Myocyte (in vitro differentiated cells): ENCODE measurements at regions not wholly inside any gene's neighbourhood (a gene's known extent, or its start where the extent isn't known, plus 50 kb on each side); places are given as distances from the start of the nearest gene placed in this dataset.
A peak's percentile ranks its signal among the peaks of the same experiment; 100 is the strongest.

ENCODE experiments used
- DNase-seq: peaks from one replicate; pipeline ENCODE4 v3.0.0-alpha.2; 2012; ENCODE audit warnings: low read depth

DNA sequence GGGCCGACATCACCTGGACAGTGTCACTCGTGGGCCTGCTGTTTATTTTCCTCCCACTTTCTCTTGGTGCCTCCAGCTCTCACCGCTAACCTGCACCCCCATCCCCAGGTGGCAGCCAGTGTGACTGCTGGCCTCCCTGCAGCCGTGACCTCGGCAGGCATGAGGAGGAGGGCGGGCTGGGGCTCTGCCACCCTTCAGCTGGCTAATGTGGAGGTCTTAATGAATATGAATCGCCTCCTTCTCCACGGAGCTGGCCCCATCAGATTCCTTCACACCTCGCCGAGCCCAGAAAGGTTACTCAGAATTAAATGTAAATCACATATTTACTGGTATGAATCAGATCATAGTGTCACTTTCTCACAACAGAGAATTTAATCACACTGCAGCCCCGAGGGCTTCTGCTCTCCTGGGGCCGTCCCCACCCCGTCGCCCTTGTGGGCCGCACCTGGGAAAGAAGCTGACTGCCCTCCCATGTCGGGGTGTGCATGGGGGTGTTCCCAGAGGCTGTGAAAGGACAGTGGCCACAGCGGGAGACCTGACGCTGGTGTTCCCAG is 171.1 kb upstream of the TLE3 start:
- DNase-seq, result no peak

DNA sequence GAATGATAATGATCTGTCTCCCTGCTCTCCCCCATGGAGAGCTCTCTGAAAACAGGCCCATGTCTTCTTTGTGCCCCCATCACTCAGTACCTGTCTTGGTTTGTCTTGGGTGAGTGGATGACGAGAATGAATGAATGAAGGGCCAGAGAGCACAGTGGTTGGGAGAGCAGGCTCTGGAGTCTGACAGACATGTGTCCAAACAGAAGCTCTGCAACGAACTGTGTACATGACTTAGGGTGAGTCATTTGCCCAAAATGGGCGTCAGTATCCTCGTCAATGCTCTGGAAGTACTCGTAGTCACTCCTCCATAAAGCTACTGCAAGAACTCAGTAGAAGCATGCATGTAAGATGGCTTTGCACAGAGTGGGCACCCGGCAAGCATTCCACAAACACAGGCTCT is 170.2 kb upstream of the TLE3 start:
- no peak for DNase-seq

DNA sequence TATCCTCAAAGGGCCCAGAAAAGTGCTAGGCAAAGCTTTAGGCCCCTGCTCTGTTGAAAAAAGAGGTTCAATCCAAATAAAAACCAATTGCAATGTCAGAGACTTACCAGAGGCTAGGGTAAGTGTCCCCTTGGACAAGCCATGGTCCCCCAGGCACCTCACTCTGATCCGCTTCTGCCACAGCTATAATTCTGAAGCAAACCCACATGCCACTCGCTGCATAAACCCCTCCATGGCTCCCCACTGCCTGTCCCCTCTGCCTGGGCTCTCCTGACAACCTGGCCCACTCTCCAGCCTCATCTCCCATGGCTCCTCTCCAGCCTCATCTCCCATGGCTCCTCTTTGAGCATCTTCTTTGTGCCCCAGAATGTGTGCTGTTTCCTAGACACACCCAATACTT is 169.6 kb upstream of the TLE3 start:
- DNase-seq, result no peak

- peak; percentile 86 for DNase-seq
These were observed 168.8 kb upstream of the TLE3 start for GRCh38 chr15:70266412-70267121.

DNA sequence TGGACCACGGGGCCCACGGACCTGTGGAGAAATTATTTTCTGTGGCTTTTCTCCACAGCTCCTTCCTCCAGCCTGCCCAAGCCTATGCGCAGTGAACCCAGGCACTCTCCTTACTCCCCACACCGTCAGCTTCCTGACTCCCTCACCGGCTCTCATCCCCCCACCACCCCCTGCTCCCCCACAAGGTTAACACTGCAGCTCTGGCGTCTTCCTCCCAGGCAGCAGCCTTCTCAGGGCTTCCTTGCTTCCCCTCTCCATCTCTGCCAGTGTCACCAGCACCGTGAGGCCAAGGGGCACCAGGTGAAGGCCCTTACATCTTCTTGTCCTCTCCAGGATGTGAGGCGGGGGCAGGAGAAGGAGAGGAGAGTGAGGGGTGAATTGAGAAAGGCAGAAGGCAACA is 168.3 kb upstream of the TLE3 start:
- DNase-seq, result no peak

GRCh38 chr15:70265466-70265978 is 167.8 kb upstream of the TLE3 start:
- peak; percentile 23 for DNase-seq

DNA sequence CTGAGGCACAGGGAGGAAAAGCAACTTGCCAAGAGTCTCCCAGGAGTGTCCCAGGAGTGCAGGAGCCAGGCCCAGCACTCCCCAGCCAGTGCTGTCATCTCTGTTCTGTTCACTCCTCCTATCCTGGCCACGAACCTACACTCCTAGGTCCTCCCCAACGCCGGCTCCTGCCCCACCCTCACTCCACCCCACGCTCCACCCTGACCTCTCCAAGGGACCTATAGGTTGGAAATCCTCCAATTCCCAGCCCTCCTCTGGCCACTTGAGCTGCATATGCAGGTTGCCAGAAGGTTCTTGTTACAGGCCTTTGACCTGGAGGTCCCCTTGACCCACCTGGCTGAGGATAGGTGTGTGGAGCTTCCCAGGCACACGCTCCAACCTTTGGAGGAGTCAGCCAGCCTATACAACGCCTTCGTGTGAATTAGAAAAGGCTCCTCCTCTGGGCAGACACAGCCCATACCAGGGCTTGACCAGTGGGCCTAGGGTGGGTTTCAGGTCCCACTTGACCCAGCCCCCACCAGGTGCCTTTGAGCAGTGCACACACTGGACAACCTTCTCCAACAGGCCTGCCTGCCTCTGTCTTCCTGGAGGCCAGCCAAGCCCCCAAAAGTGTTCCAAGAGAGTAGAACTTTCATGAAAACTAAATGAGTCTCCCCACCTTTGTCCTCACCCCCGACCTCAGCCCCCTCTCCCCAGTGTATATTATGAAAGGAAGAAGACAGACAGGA is 167.2 kb upstream of the TLE3 start:
- no peak for DNase-seq

GRCh38 chr15:70264014-70264582 is 166.4 kb upstream of the TLE3 start:
- DNase-seq, result peak; percentile 62

DNA sequence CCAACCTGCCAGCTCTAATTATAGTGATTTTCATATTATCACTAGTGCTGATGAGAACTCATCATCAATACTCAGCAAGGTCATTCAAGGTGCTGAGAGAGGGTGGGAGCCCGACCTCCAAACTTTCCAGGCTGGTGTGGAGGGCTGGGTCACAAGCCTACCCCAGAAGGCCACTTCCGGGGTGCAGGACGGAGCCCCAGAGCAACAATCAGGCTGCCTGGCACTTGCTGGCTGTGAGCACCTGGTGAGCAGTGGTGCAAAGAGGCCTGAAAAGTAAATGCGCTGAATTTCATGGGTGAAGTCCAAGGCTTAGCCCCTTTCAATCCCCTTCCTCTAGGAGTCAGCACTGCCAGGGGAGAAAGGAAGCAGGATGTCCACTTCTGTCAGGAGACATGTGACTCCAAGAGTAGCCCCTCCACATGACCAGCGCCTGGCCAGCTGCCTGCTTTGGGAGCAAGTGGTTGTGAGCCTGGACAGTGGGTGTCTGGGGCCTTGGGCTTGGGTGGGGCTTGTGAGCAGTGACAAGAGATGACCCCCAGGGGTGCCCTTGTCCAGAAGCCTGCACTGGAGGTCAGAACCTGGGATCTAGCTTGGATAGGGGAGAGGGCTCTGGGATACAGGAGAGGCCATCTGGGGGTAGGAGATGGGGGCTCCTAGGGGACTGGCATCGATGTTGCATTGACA is 165.0 kb upstream of the TLE3 start:
- DNase-seq, result no peak

- no peak for DNase-seq
These were observed 164.5 kb upstream of the TLE3 start for GRCh38 chr15:70262171-70262570.

GRCh38 chr15:70261083-70261482 is 163.4 kb upstream of the TLE3 start:
- DNase-seq, result no peak

DNA sequence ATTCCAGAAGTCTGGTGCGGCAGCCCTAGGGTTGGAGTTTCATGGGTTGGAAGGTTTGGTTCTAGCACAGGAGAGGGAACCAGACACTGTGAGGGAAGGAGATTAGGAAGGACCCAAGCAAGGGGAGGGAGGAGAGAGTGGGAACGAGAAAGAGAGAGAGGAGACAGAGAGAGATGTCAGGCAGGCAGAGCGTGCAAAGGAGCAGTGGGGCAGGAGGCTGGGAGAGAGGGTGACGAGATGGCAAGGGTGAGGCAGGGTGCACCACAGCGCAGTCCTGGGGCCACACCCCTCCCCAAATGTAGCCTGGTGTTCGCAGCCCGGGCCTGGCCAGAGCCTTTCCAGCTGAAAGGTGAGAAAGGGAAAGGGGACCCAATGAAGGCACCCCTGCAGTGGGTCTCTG is 162.9 kb upstream of the TLE3 start:
- DNase-seq, result no peak

DNA sequence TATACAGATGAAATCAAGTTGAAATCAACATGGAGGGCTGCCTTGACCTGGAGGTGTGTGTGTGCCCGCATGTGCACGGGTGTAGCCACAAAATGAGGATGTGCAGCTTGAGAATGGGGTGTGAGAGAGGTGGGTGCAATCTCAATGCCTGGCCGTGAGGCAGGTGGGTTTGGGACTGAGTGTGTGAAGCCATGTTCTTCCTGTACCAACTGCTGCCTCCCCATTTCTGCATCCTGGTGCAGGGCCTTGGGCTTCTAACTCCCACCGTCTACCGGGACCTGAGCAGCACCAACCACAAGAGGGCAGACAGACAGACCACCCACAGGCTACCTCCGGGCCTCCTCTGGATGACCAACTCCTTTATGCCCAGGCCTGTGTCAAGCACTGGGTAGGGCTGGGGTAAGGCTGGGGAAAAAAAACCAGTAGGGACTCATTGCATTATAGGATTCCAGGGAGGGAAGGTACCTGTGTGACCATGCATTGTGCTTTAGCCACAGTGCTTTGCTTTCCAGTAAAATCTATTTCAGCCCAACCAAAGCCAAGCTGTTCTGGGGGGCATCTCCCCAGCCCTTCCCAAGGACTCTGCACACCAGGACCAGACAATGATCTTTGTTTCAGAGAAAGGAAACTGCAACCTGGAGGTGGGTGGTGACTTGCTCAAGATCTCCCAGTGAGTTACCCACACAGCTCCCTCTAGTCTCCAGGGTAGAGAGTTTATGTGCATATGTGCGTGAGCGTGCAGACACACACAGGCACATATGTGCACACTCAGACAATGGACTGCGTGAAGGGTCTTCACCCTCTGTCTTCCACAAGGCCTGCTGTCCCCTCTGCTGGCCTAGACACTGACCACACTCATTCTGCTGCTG is 162.2 kb upstream of the TLE3 start:
- DNase-seq, result no peak

DNA sequence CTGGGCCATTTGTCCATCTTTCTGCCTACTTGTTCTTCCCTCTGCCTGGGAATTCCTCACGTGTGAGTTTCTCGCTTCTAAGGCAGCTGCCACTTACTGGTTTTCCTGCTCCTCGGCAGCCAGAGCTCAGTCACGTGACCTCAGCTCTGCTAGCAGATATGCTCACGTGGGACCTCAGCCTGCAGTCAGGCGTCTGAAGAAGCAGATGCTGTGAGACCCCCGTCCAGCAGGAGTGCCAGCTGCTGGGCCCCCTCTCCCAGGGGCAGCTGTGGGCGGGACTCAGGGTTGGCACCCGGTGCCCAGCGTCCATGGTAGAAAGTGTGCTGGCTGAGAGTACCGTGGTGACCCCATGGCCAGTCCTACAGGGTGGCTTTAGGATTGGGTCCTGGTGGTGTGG is 161.3 kb upstream of the TLE3 start:
- DNase-seq, result peak; percentile 96

DNA sequence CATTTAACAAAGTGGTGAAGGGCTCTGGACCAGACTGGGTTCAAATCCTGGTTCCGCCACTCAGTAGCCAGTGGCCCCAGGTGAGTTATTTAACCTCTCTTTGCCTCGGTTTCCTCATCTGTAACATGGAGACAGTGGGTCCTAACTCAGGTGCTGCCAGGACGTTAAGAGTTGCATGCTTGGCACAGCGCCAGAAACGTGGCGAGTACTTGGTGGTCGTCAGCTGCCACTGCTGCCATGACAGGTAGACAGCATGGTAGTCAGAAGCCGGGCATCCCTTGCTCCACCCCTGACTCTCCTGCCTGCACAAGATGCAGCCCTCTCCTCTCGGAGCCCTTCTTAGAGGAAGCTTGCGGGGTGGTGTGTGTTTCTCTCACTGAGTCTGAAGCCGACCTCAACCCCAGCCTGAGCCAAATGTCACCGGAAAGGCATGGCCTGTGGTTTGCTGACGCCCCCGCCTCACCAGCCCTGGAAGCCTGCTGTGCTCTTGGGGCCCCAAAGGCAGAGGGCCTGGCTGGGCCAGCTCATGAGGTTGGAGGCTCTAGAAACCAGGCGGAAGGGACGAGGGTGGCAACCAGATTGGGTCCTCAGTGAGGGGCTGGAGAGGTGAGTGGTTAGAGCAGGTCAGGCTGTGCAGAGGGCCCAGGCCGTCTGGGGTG is 160.8 kb upstream of the TLE3 start:
- DNase-seq, result no peak

- DNase-seq, result no peak
These were observed 160.0 kb upstream of the TLE3 start for GRCh38 chr15:70257573-70258248.

GRCh38 chr15:70257047-70257446 is 159.3 kb upstream of the TLE3 start:
- DNase-seq, result no peak

DNA sequence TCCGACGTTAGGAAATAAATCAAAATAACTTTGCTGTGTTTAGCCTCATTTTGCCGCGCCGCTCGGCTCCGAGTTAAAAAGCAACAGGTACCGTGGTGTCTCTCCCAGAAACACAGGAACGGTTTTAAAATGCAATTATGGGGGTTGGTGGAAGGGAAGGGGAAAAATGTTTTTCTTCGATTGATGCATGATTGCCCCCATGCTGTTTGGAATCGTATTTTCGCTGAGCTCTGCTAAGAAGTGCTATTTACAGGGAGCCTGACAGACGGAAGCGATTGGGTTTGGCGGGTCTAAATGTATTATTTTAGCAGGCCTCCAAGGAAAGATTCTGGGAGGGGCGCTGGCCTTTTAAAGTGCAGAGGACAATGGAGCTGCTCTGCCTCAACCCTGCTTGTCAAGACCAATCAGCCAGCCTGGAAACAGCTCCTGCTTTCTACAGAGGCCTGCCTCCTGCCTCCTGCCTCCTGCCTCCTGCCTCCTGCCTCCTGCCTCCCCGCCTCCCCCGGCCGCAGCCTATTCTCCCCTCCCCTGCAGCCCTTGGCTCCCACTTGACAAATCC is 156.7 kb upstream of the TLE3 start:
- DNase-seq, result no peak
